ENCODE measurements at regions not wholly inside any gene's neighbourhood (a gene's known extent, or its start where the extent isn't known, plus 50 kb on each side); places are given as distances from the start of the nearest gene placed in this dataset.
A peak's percentile ranks its signal among the peaks of the same experiment; 100 is the strongest.

- Histone ChIP-seq H3K27me3 (ENCODE audit: control insufficient read depth, insufficient read depth, low read length) (no peaks in the 10 kb centered on the region), H3K4me2 (ENCODE audit: extremely low read depth, insufficient read depth, low read length) (no peak overlapping the region), H3K4me3 (replicated peaks in 1 of 4; ENCODE audit: control extremely low read depth in 1 of 4, insufficient read depth in 1 of 4, low read depth in 3 of 4, low read length in 4 of 4) (no peak overlapping the region), H2AFZ (ENCODE audit: low read length) (no peak overlapping the region), H3K79me2 (ENCODE audit: control insufficient read depth, insufficient read depth, low read length) (no peaks in the 10 kb centered on the region), H3K9ac (ENCODE audit: insufficient read depth, low read length) (no peak overlapping the region), H3K9me3 (ENCODE audit: control insufficient read depth, insufficient read depth, low read depth, low read length) (no peaks in the 10 kb centered on the region), H3K36me3 (ENCODE audit: control insufficient read depth, insufficient read depth, low read length) (no peaks in the 10 kb centered on the region), H4K20me1 (ENCODE audit: control insufficient read depth, extremely low read depth, insufficient read depth, low read length) (no peaks in the 10 kb centered on the region), H3K4me1 (ENCODE audit: control insufficient read depth, extremely low read depth, insufficient read depth, low read length) (no peaks in the 10 kb centered on the region), H3K27ac (ENCODE audit: insufficient read depth, low read length) (no peak overlapping the region)
- no peak for DNase-seq (ENCODE audit: low read depth in 2 of 2)
- TF ChIP-seq CTCF (conservative IDR thresholded peaks at IDR 0.05 in 1 of 2, IDR thresholded peaks at IDR 0.05 in 1 of 2; ENCODE audit: low read depth in 1 of 2, low read length in 2 of 2): no peak
- no peak for TF ChIP-seq EZH2 (IDR thresholded peaks at IDR 0.05; ENCODE audit: low read length, missing control alignments)
These were observed 369.5 kb upstream of the BRINP3 start for GRCh38 chr1:190847166-190847565.

- H4K20me1 ChIP-seq (ENCODE audit: control insufficient read depth, extremely low read depth, insufficient read depth, low read length): no peaks in the 10 kb centered on the region
- no peaks in the 10 kb centered on the region for H3K27me3 ChIP-seq (ENCODE audit: control insufficient read depth, insufficient read depth, low read length)
- H3K9ac ChIP-seq (ENCODE audit: insufficient read depth, low read length): no peak overlapping the region
- H3K4me1 ChIP-seq (ENCODE audit: control insufficient read depth, extremely low read depth, insufficient read depth, low read length): no peaks in the 10 kb centered on the region
- TF ChIP-seq EZH2 (IDR thresholded peaks at IDR 0.05; ENCODE audit: low read length, missing control alignments) (no peak), CTCF (conservative IDR thresholded peaks at IDR 0.05 in 1 of 2, IDR thresholded peaks at IDR 0.05 in 1 of 2; ENCODE audit: low read depth in 1 of 2, low read length in 2 of 2) (no peak)
- no peak overlapping the region for H3K4me2 ChIP-seq (ENCODE audit: extremely low read depth, insufficient read depth, low read length)
- no peaks in the 10 kb centered on the region for H3K36me3 ChIP-seq (ENCODE audit: control insufficient read depth, insufficient read depth, low read length)
- H3K9me3 ChIP-seq (ENCODE audit: control insufficient read depth, insufficient read depth, low read depth, low read length): no peaks in the 10 kb centered on the region
- no peaks in the 10 kb centered on the region for H3K79me2 ChIP-seq (ENCODE audit: control insufficient read depth, insufficient read depth, low read length)
- no peak overlapping the region for H3K27ac ChIP-seq (ENCODE audit: insufficient read depth, low read length)
- no peak overlapping the region for H2AFZ ChIP-seq (ENCODE audit: low read length)
- no peak overlapping the region for H3K4me3 ChIP-seq (replicated peaks in 1 of 4; ENCODE audit: control extremely low read depth in 1 of 4, insufficient read depth in 1 of 4, low read depth in 3 of 4, low read length in 4 of 4)
- no peak for DNase-seq (ENCODE audit: low read depth in 2 of 2)
These were observed 371.7 kb upstream of the BRINP3 start for GRCh38 chr1:190849346-190849745.

GRCh38 chr1:190852611-190853010 lies 374.9 kb upstream of the BRINP3 start:
- Histone ChIP-seq H3K9me3 (ENCODE audit: control insufficient read depth, insufficient read depth, low read depth, low read length) (no peaks in the 10 kb centered on the region), H3K4me3 (replicated peaks in 1 of 4; ENCODE audit: control extremely low read depth in 1 of 4, insufficient read depth in 1 of 4, low read depth in 3 of 4, low read length in 4 of 4) (no peak overlapping the region), H3K27ac (ENCODE audit: insufficient read depth, low read length) (no peak overlapping the region), H3K27me3 (ENCODE audit: control insufficient read depth, insufficient read depth, low read length) (no peaks in the 10 kb centered on the region), H3K4me2 (ENCODE audit: extremely low read depth, insufficient read depth, low read length) (no peak overlapping the region), H3K36me3 (ENCODE audit: control insufficient read depth, insufficient read depth, low read length) (no peaks in the 10 kb centered on the region), H3K9ac (ENCODE audit: insufficient read depth, low read length) (no peak overlapping the region), H3K79me2 (ENCODE audit: control insufficient read depth, insufficient read depth, low read length) (no peaks in the 10 kb centered on the region), H4K20me1 (ENCODE audit: control insufficient read depth, extremely low read depth, insufficient read depth, low read length) (no peaks in the 10 kb centered on the region), H3K4me1 (ENCODE audit: control insufficient read depth, extremely low read depth, insufficient read depth, low read length) (no peaks in the 10 kb centered on the region), H2AFZ (ENCODE audit: low read length) (no peak overlapping the region)
- DNase-seq (ENCODE audit: low read depth in 2 of 2): peak in 1 of 2 donors; percentile 6
- no peak for TF ChIP-seq EZH2 (IDR thresholded peaks at IDR 0.05; ENCODE audit: low read length, missing control alignments)
- TF ChIP-seq CTCF (conservative IDR thresholded peaks at IDR 0.05 in 1 of 2, IDR thresholded peaks at IDR 0.05 in 1 of 2; ENCODE audit: low read depth in 1 of 2, low read length in 2 of 2): no peak

Data from fibroblast of lung (primary cell).